IMR-90 (cell line): ENCODE measurements at regions not wholly inside any gene's neighbourhood (a gene's known extent, or its start where the extent isn't known, plus 50 kb on each side); places are given as distances from the start of the nearest gene placed in this dataset.

Experiments used
- ATAC-seq: fragments of 200-7000 bp; cut with Tn5 transposase; 2 replicates; pipeline ENCODE4 v1.9.1; 2020; ENCODE audit warnings: low read depth, mild to moderate bottlenecking, moderate library complexity
- BruUV-seq: library from RNA; stranded (reverse); fragments of 400-500 nt; replicated peaks from 2 replicates; lab custom pipeline; 2021; lab: Mats Ljungman, UMichigan
- CTCF ChIA-PET: fragments of 300-600 bp; formaldehyde crosslinking; extraction: SDS; loops from one replicate; lab custom pipeline; 2021; ENCODE audit warnings: antibody characterized with exemption; lab: Yijun Ruan, JAX
- POLR2A ChIA-PET: fragments of 300-600 bp; sonication (Branson Sonifier 250); formaldehyde crosslinking; loops from one replicate; lab custom pipeline; 2022; ENCODE audit warnings: antibody characterized with exemption; ENCODE audit not compliant: unreplicated experiment; lab: Charles Lee
- DNase-seq: peaks from one replicate; pipeline ENCODE4 v3.0.0; 2013
- H2AFZ ChIP-seq: replicated peaks from 2 replicates; pipeline ENCODE3; 2013; ENCODE audit warnings: low read length, mild to moderate bottlenecking; ENCODE audit not compliant: poor library complexity
- H2AK5ac ChIP-seq: 2 replicates; pipeline ENCODE4 v1.6.1; 2013; ENCODE audit warnings: low read depth, low read length, inconsistent platforms
- H2AK9ac ChIP-seq: replicated peaks from 2 replicates; pipeline ENCODE3; 2013; ENCODE audit warnings: mild to moderate bottlenecking, low read depth, low read length, moderate library complexity; ENCODE audit not compliant: poor library complexity
- H2BK120ac ChIP-seq: 2 replicates; pipeline ENCODE4 v1.6.1; 2013; ENCODE audit warnings: low read depth, low read length, inconsistent platforms
- H2BK15ac ChIP-seq: 3 replicates; pipeline ENCODE4 v1.6.1; 2013; ENCODE audit warnings: low read depth, low read length, inconsistent platforms
- H2BK20ac ChIP-seq: 2 replicates; pipeline ENCODE4 v1.6.1; 2013; ENCODE audit warnings: low read depth, mild to moderate bottlenecking, inconsistent platforms, low read length, moderate library complexity
- H2BK5ac ChIP-seq: 2 replicates; pipeline ENCODE4 v1.6.1; 2013; ENCODE audit warnings: mild to moderate bottlenecking, low read depth, low read length, inconsistent platforms; ENCODE audit not compliant: poor library complexity, severe bottlenecking
- H3K14ac ChIP-seq: replicated peaks from 2 replicates; pipeline ENCODE4 v1.6.1; 2013; ENCODE audit warnings: low read depth, low read length, inconsistent platforms
- H3K18ac ChIP-seq: 2 replicates; pipeline ENCODE4 v1.6.1; 2013; ENCODE audit warnings: low read depth, low read length, control low read depth
- H3K23ac ChIP-seq: 2 replicates; pipeline ENCODE4 v1.6.1; 2013; ENCODE audit warnings: low read depth, low read length, inconsistent platforms
- H3K27ac ChIP-seq: 2 replicates; pipeline ENCODE4 v1.5.1; 2013; ENCODE audit warnings: mild to moderate bottlenecking, control low read depth, low read length; ENCODE audit not compliant: insufficient read depth
- H3K27me3 ChIP-seq: 2 replicates; pipeline ENCODE4 v1.6.1; 2013; ENCODE audit warnings: low read length; ENCODE audit not compliant: control insufficient read depth, insufficient read depth
- H3K36me3 ChIP-seq: 2 replicates; pipeline ENCODE4 v1.6.1; 2013; ENCODE audit warnings: low read length, mixed read lengths; ENCODE audit not compliant: control insufficient read depth, insufficient read depth
- H3K4ac ChIP-seq: 2 replicates; pipeline ENCODE4 v1.6.1; 2013; ENCODE audit warnings: low read depth, low read length, inconsistent platforms
- H3K4me1 ChIP-seq: 2 replicates; pipeline ENCODE4 v1.6.1; 2013; ENCODE audit warnings: low read length, mixed read lengths; ENCODE audit not compliant: control insufficient read depth, insufficient read depth
- H3K4me2 ChIP-seq: 2 replicates; pipeline ENCODE4 v1.6.1; 2013; ENCODE audit warnings: low read depth, mild to moderate bottlenecking, control low read depth, low read length, moderate library complexity
- H3K4me3 ChIP-seq: 2 replicates; pipeline ENCODE4 v1.5.1; 2013; ENCODE audit warnings: low read depth, mild to moderate bottlenecking, control low read depth, low read length, moderate library complexity; ENCODE audit not compliant: insufficient read depth
- H3K56ac ChIP-seq: 2 replicates; pipeline ENCODE4 v1.6.1; 2013; ENCODE audit warnings: low read length, inconsistent platforms; ENCODE audit not compliant: insufficient read depth; ENCODE audit errors: extremely low read depth
- H3K79me1 ChIP-seq, 2 experiments: 2 replicates each; pipeline ENCODE4 v1.6.1; 2013; ENCODE audit warnings: low read length in 2 of 2, inconsistent platforms in 1 of 2, low read depth in 1 of 2
- H3K9ac ChIP-seq: 2 replicates; pipeline ENCODE4 v1.6.1; 2013; ENCODE audit warnings: low read depth, low read length, control low read depth
- H3K9me1 ChIP-seq: 2 replicates; pipeline ENCODE4 v1.6.1; 2013; ENCODE audit warnings: low read length, inconsistent platforms; ENCODE audit not compliant: insufficient read depth
- H3K9me3 ChIP-seq: 2 replicates; pipeline ENCODE4 v1.6.1; 2013; ENCODE audit warnings: low read length; ENCODE audit not compliant: control insufficient read depth, insufficient read depth
- H4K20me1 ChIP-seq: 2 replicates; pipeline ENCODE4 v1.6.1; 2013; ENCODE audit warnings: low read length, inconsistent platforms; ENCODE audit not compliant: insufficient read depth
- H4K5ac ChIP-seq: 2 replicates; pipeline ENCODE4 v1.6.1; 2013; ENCODE audit warnings: mild to moderate bottlenecking, low read depth, low read length, control low read depth
- H4K8ac ChIP-seq, 2 experiments: 2 replicates each; pipeline ENCODE4 v1.6.1; 2013; ENCODE audit warnings: low read depth in 2 of 2, low read length in 2 of 2, control low read depth in 1 of 2, inconsistent platforms in 1 of 2
- H4K91ac ChIP-seq: 2 replicates; pipeline ENCODE4 v1.6.1; 2013; ENCODE audit warnings: low read depth, low read length, inconsistent platforms; ENCODE audit not compliant: insufficient read depth
- FOS ChIP-seq: fragments of 150-350 bp; IDR thresholded peaks from 2 replicates; pipeline ENCODE4 v1.6.1; 2016; ENCODE audit warnings: low read depth, low read length
- MAFK ChIP-seq: IDR thresholded peaks from 2 replicates; pipeline ENCODE4 v1.6.1; 2012; ENCODE audit warnings: low read depth, low read length, improper control_type of control experiment
- MAZ ChIP-seq: IDR thresholded peaks from 2 replicates; pipeline ENCODE4 v1.6.1; 2012; ENCODE audit warnings: low read depth, mild to moderate bottlenecking, low read length, improper control_type of control experiment, moderate library complexity, borderline replicate concordance
- MXI1 ChIP-seq: IDR thresholded peaks from 2 replicates; pipeline ENCODE4 v1.6.1; 2012; ENCODE audit warnings: low read depth, mild to moderate bottlenecking, low read length, moderate library complexity, borderline replicate concordance
- dilution Hi-C: fragments of 300-500 bp; cut with HindIII; formaldehyde crosslinking; loops from one replicate; pipeline ENCODE4 v1.14.3; 2018; ENCODE audit warnings: low sequenced_read_pairs; ENCODE audit not compliant: unreplicated experiment
- in situ Hi-C: fragments of 300-500 bp; cut with MboI; formaldehyde crosslinking; loops from 3 replicates; pipeline ENCODE4 v1.14.3; 2019; ENCODE audit warnings: low sequenced_read_pairs, inconsistent platforms, mixed read lengths
- intact Hi-C: fragments of 100-400 bp; cut with micrococcal nuclease; formaldehyde crosslinking; loops from 2 replicates; pipeline ENCODE4 v1.10.0; 2022

DNA sequence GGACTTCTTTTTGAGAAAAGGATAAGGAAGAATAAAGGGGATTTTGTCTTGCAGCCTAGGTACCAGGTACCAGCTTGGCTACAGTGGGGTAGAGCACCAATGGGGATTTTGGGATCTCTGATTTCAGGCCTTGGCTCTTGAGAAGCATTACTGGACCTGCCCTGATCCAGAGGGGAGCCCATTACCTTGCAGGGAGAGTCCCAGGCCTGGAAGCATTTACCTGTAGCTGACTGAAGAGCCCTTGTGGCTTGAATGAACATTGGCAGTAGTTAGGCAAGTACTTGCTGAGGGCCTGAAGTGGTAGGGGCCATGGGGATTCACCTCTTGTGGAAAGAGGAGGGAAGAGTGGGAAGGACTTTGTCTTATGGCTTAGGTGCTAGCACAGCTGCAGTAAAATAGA, 308.2 kb upstream of the FBXO33 start:
- ATAC-seq (no peak), DNase-seq (no peak)
- Histone ChIP-seq H3K14ac (no peak overlapping the region), H3K4ac (no peak overlapping the region), H3K18ac (no peak overlapping the region), H2BK20ac (no peak overlapping the region), H3K27ac (no peak overlapping the region), H4K20me1 (no peaks in the 10 kb centered on the region), H4K91ac (no peak overlapping the region), H3K27me3 (no peaks in the 10 kb centered on the region), H4K8ac (no peak overlapping the region), H2AK5ac (no peak overlapping the region), H3K36me3 (no peaks in the 10 kb centered on the region), H2BK5ac (no peak overlapping the region), H3K9ac (no peak overlapping the region), H3K4me3 (no peak overlapping the region), H2AFZ (no peak overlapping the region), H3K9me3 (peaks cover 10% of the 10 kb centered on the region), H2BK120ac (no peak overlapping the region), H3K56ac (no peak overlapping the region), H2AK9ac (no peak overlapping the region), H2BK15ac (no peak overlapping the region), H4K5ac (no peak overlapping the region), H3K4me1 (no peaks in the 10 kb centered on the region), H3K4me2 (no peak overlapping the region), H3K23ac (no peak overlapping the region), H3K9me1 (no peaks in the 10 kb centered on the region), H3K79me1 (no peaks in the 10 kb centered on the region)
- CTCF ChIA-PET: no interaction called here
- TF ChIP-seq MAZ (no peak), MXI1 (no peak), FOS (no peak), MAFK (no peak)
- intact Hi-C loops (no loop called here), in situ Hi-C loops (no loop called here), dilution Hi-C loops (no loop called here)
- no TSS peak for BruUV-seq
- POLR2A ChIA-PET: no interaction called here
